Fibroblast of the conjunctiva (primary cell): ENCODE measurements at regions not wholly inside any gene's neighbourhood (a gene's known extent, or its start where the extent isn't known, plus 50 kb on each side); places are given as distances from the start of the nearest gene placed in this dataset.

Experiments
- DNase-seq: peaks from one replicate; pipeline ENCODE4 v3.0.0-alpha.2; 2010; ENCODE audit warnings: low read depth

DNA sequence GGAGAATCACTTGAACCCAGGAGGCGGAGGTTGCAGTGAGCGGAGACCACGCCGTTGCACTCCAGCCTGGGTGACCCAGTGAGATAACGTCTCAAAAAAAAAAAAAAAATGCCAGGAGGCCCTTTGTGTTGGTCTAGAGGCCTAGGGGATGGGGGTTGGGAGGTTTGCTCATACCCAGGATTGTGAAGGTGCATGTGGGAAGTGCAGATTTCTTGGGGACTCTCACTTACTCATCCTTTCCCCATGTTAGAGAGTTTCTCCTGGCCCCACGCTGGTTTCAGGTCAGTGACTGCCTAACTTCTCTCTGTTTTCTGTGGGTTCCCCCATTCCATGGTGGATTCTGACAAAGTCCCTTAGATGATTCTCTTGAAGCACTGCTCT, 471.5 kb upstream of the CNTNAP2 start:
- DNase-seq: no peak

GRCh38 chr7:145644426-145645134, 472.0 kb upstream of the CNTNAP2 start:
- no peak for DNase-seq

DNA sequence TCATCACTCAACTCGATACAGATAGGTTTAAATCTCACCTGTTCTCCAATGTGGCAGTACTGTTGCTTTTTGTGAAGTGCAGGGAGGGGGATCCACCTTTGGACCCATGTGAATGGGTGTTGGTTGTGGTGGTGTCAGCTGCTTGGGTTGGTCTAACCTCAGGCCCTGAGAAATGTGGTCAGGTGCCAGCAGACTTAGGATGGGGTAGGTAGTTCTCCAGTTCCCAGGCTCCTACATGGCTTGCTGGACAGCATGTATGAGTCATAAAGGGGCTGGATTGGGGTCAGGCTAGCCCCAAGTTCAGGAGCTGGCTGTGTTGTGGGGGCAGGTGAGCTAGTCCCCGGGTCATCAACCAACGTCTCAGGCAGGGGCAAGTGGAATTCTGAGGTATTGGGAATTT, 472.6 kb upstream of the CNTNAP2 start:
- DNase-seq: no peak

DNA sequence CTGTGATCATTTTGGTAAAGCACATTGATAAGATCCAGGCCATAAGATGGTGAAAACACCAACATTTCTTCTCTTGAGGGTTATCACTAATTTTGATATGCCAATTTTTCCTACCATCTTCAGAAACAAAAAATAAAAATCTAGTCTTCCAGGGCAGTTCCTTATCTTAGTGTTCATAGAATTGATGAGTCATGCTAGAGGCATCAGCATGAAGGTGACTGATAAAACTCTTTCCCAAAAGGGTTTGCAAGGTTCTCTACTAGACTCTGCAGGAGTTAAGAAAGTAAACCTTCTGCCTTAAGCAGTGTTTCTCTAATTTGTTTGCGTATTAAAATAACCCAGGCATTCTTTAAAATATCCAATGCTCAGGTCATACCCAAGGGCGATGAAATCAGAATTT, 483.1 kb upstream of the CNTNAP2 start:
- DNase-seq: no peak

DNA sequence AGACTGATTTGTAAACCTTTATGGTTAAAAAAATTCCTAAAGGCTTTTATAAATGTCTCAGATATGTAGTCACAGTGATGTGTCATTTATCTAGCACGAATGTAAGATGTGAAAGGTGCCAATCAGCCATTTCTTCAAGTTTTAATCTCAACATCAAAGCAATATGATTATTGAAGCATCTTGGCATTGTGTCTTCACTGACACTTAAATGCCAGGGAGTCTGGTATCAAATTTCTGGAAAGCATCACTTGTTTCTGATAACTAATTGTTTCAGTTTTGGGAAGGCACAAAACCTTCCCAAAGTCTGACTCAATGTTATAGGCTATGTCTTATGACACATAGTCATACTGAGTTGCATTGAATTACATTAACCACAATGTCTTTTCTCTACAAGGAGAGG, 492.0 kb upstream of the CNTNAP2 start:
- DNase-seq: no peak

DNA sequence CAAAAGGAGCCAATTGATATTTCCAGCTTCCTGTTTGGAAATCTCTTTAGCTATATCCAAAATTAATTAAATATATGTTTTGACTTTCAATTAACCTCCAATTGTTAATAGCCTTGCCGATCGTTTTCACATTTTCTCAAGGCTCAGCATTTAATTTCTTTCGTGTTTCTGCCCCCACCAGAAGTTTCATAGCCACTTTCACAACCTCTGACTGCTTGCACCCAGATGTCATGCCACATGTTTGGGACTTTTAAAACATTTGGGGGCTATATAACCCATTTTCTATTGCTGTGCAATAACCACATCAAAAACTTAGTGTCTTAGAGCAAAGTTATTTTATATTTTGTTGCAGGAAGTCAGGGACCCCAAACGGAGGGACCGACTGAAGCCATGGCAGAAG, 510.6 kb upstream of the CNTNAP2 start:
- DNase-seq: no peak

DNA sequence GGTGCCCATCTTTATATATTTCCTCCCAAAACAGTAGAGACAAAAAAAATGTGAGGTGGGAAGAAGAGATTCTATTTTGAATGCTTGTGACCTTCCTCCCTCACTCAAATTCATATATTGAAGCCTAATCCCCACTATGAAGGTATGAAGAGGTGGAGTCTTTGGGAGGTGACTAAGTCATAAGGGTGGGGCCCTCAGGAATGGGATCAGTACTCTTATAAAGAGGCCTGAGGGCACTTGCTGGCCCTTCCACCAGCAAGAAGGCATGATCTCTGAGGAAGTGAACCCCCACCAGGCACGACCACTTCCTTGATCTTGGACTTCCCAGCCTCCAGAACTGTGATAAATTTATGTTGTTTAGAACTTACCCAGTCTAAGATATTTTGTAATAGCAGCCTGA, 517.2 kb upstream of the CNTNAP2 start:
- no peak for DNase-seq

DNA sequence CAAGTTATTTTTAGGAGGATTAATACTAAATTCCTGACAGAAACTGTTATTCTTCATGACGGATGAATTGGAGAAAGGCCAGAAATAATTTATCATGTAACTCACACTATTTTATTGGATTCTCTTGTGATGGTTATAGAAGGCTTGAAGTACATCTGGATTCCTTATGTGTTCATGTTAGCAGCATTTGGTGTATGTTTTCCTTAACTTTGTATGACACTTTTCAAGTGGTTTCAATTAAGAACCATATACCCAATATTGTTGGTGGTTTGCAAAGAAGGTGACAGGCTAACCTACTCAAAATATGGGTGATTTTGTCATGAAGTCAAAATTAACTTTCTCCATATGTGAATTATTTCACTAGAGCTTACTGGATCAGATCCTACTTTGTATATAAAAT, 532.2 kb upstream of the CNTNAP2 start:
- DNase-seq: peak; percentile 14

GRCh38 chr7:145582742-145583303, 533.8 kb upstream of the CNTNAP2 start:
- DNase-seq: no peak

DNA sequence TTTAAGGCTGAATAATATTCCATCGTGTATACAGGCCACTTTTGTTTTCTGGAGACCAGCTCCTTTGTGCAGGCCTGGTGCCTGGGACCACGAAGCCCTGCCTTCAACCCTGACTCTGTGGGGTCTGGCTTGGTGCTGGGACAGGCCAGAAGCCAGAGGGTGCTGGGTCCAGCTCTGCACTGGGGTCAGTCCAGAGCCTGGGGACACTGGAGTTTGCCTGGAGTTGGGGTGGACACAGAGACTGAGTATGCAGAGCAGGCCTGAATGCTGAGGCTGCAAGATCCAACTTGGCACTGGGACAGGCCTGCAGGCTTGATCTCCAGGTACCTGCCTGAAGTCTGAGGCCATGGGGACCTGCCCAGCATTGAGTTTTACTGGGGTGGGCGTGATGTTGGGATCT, 558.8 kb upstream of the CNTNAP2 start:
- DNase-seq: no peak

- no peak for DNase-seq
Measured at GRCh38 chr7:145543242-145543641, 573.4 kb upstream of the CNTNAP2 start.

DNA sequence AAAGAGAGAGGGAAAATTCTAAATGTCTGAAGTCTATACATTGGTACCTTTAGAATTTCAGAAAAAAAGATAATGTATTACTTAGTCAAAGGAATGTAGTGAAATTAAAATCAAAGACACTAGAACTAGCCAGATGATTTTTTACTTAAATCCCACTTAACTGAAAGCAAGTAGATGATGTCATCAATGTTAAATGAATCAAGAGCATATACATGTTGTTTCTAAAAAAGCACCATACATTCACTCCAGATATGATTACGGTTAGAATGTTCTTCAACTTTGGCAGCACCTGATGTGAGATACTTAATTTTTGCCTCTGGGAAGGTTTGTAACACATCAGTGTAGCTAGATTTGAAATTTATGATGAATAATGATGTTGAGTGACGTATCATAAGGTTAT, 576.7 kb upstream of the CNTNAP2 start:
- no peak for DNase-seq

DNA sequence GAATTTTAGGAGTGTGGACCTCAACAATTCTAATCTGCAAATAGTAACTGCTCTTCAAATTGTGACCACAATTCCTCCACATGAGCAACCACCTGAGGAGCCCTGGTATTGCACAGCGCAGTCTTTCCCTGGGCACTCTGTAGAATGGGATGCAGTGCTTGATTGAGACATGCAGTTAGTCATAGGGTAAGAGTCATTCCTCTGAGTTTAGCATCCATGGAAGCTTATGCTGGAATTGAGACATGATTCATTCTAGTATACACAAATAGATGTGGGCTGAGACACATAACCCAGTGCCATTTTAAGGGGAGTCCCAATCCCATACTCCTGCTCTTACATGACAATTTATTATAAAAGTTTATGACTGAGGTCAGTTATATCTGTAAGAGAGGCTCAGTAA, 582.3 kb upstream of the CNTNAP2 start:
- no peak for DNase-seq

DNA sequence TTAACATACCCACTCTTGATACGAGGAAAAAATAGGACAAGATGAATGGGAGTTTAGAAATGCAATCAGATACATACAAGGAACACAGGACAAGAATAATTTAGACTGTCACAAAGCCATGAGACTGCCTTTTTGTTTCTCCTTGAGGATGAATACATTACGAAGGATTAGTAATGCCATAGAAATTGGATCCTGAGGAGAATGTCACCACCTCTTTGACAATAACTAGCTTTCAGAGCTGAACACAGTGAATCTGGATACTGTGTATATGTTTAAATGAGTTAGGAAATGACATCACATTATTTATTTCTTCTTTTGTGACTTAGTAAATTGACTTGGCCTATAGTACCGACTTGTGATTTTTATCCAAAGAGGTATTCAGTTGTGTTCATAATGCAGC, 596.3 kb upstream of the CNTNAP2 start:
- DNase-seq: no peak

DNA sequence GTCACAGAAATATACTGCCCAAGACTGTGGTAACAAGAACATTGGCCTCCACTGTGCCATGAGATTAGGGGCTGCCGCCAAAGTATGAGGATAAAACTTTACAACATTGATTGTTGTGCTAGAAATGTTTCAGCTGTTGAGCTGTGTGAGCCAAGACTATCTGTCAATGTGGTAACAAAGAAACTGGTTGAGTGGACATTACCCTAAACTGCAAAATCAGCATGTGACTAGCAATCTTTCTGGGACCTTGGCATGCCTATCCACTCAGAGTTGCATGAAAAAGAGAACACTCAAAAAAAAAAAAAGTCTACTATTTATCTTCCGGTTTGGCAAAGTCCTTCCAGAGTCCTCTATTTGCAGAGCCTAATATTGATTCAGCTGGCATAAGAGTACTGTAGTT, 605.6 kb upstream of the CNTNAP2 start:
- no peak for DNase-seq

- peak; percentile 5 for DNase-seq
Measured at GRCh38 chr7:145497911-145498525, 618.6 kb upstream of the CNTNAP2 start.

GRCh38 chr7:145490356-145490755, 626.2 kb upstream of the CNTNAP2 start:
- no peak for DNase-seq

DNA sequence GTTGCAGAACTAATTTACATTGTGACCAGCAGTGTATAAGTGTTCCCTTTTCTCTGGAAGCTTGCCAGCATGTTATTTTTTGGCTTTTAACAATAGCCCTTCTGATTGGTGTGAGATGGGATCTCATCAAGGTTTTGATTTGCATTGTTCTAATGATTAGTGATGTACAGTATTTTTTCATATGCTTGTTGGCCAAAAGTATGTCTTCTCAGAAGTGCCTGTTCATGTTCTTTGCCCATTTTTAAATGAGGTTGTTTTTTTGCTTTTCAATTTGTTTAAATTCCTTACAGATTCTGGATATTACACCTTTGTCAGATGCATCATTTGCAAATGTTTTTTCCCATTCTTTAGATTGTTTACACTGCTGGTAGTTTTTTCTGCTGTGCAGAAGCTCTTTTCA, 627.0 kb upstream of the CNTNAP2 start:
- no peak for DNase-seq

DNA sequence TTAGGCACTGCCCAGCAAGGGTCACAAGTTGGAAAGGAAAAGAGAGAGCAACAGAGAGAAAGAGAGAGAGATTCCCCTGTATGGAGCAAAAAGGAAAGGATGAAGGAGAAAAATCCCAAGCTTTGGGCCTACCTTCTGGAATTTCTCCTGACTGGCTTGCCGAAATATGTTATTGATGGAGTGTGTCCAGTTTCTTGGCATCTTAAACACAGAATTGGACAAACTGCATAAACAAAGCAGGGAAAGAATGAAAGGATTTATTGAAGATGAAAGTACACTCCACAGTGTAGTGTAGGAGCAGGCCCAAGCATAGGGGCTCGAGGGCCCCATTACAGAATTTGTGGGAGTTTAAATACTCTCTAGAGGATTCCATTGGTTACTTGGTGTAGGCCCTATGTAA, 627.8 kb upstream of the CNTNAP2 start:
- no peak for DNase-seq

DNA sequence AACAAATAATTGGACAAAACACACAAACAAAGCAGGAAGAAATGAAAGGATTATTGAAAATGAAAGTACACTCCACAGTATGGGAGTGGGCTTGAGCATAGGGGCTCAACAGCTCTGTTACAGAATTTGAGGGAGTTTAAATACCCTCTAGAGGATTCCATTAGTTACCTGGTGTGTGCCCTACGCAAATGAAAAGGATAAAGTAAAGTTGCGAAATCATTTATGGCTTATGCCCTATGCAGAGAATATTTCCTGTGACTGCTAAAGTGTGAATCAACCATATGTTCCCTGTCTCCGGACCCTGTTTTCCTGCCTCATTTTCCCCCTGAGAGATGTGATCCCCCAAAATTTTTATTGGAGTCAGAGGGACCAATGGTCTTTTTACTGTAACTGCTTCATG, 634.6 kb upstream of the CNTNAP2 start:
- DNase-seq: no peak

GRCh38 chr7:145478541-145478940, 638.1 kb upstream of the CNTNAP2 start:
- no peak for DNase-seq

- no peak for DNase-seq
Measured at GRCh38 chr7:145474009-145474686, 638.3 kb upstream of the TPK1 start.

- DNase-seq: no peak
Measured at GRCh38 chr7:145471883-145472282, 636.0 kb upstream of the TPK1 start.
